CD4-positive, alpha-beta T cell treated with Interleukin-15 for 4 hours (primary cell): ENCODE measurements at regions not wholly inside any gene's neighbourhood (a gene's known extent, or its start where the extent isn't known, plus 50 kb on each side); places are given as distances from the start of the nearest gene placed in this dataset.
A peak's percentile ranks its signal among the peaks of the same experiment; 100 is the strongest.

Experiments
- DNase-seq: peaks from one replicate; pipeline ENCODE4 v3.0.0-alpha.2; 2020; ENCODE audit warnings: low spot score

GRCh38 chr15:66848686-66849392 is 146.8 kb downstream of the SMAD6 start:
- no peak for DNase-seq

- no peak for DNase-seq
Measured at GRCh38 chr15:66849393-66849745, 147.3 kb downstream of the SMAD6 start.

GRCh38 chr15:66849746-66850077 is 147.7 kb downstream of the SMAD6 start:
- no peak for DNase-seq

- DNase-seq: no peak
Measured at GRCh38 chr15:66850078-66850991, 148.3 kb downstream of the SMAD6 start.

- DNase-seq: no peak
Measured at GRCh38 chr15:66850996-66851310, 148.9 kb downstream of the SMAD6 start.

GRCh38 chr15:66851311-66852063 is 149.5 kb downstream of the SMAD6 start:
- peak; percentile 66 for DNase-seq

GRCh38 chr15:66852064-66852905 is 150.2 kb downstream of the SMAD6 start:
- no peak for DNase-seq

- DNase-seq: no peak
Measured at GRCh38 chr15:66854012-66854965, 152.3 kb downstream of the SMAD6 start.

GRCh38 chr15:66855041-66855440 is 153.0 kb downstream of the SMAD6 start:
- no peak for DNase-seq

- DNase-seq: no peak
Measured at GRCh38 chr15:66857694-66858093, 155.7 kb downstream of the SMAD6 start.

GRCh38 chr15:66858423-66859207 is 156.6 kb downstream of the SMAD6 start:
- no peak for DNase-seq

- no peak for DNase-seq
Measured at GRCh38 chr15:66859688-66860253, 157.7 kb downstream of the SMAD6 start.

- DNase-seq: no peak
Measured at GRCh38 chr15:66860844-66861243, 158.8 kb downstream of the SMAD6 start.

GRCh38 chr15:66862111-66862939 is 160.3 kb downstream of the SMAD6 start:
- DNase-seq: no peak

GRCh38 chr15:66862940-66863335 is 160.9 kb downstream of the SMAD6 start:
- DNase-seq: peak; percentile 55

- DNase-seq: no peak
Measured at GRCh38 chr15:66863390-66864085, 161.5 kb downstream of the SMAD6 start.

GRCh38 chr15:66864086-66864830 is 162.2 kb downstream of the SMAD6 start:
- DNase-seq: no peak
